Effector memory CD4-positive, alpha-beta T cell (primary cell): ENCODE measurements at regions not wholly inside any gene's neighbourhood (a gene's known extent, or its start where the extent isn't known, plus 50 kb on each side); places are given as distances from the start of the nearest gene placed in this dataset.
"Not testable (repeated sequence)": the region's sequence is repeated elsewhere in the genome, so short reads cannot be mapped to it uniquely, and the experiment has no call there.

Experiments used
- DNase-seq, 3 donors: peaks; one replicate each; pipeline ENCODE4 v3.0.0-alpha.2; 2020
- H3K27ac ChIP-seq: 2 replicates; pipeline ENCODE4 v1.7.0; 2013; ENCODE audit warnings: mild to moderate bottlenecking, low read length, moderate library complexity; ENCODE audit not compliant: insufficient read depth, poor library complexity, severe bottlenecking
- H3K27me3 ChIP-seq: replicated peaks from 2 replicates; pipeline ENCODE4 v1.7.0; 2013; ENCODE audit warnings: mild to moderate bottlenecking, low read length; ENCODE audit not compliant: insufficient read depth, control insufficient read depth, poor library complexity, severe bottlenecking
- H3K36me3 ChIP-seq: 2 replicates; pipeline ENCODE4 v1.7.0; 2013; ENCODE audit warnings: mild to moderate bottlenecking, low read length, moderate library complexity; ENCODE audit not compliant: control insufficient read depth, insufficient read depth
- H3K4me1 ChIP-seq: 2 replicates; pipeline ENCODE4 v1.7.0; 2013; ENCODE audit warnings: low read length, mild to moderate bottlenecking; ENCODE audit not compliant: control insufficient read depth, insufficient read depth, poor library complexity, severe bottlenecking
- H3K4me3 ChIP-seq: 2 replicates; pipeline ENCODE4 v1.7.0; 2013; ENCODE audit warnings: low read length, low read depth, mild to moderate bottlenecking; ENCODE audit not compliant: insufficient read depth, poor library complexity, severe bottlenecking
- H3K9me3 ChIP-seq: 2 replicates; pipeline ENCODE4 v1.7.0; 2013; ENCODE audit warnings: mild to moderate bottlenecking, low read length, moderate library complexity; ENCODE audit not compliant: control insufficient read depth

DNA sequence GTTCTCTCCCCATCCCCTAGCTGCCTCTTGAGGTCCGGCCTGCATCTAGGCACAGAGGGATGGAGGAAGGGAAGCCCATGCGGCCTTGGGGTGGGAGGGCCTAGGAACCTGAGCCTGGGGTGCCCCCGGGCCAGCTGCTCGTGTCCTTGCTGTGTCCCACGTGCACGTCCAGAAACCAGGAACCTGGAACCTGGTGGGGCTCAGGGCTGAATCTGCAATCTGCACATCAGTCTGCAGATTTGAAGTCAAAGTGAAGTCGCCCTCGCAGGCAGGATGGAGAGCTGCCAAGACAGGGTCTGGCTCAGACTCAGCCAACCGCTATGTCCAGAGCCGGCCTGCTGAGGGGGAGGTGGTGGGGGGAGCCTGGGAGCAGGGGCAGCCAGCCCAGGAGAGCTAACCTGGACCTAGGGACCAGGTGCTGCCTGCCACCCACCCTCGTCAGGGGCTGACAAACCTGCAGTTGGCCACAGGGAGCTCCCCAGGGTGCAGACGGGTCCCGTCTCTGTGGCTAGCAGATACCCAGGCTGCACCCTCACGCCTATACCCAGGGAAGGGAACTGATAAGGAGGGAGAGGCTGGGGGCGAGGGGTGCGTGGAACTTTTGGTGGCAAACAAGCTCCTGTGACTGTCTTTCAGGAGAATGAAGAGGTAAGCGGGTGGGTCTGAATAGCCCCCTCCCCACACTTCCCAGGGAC is 103.5 kb upstream of the SIMC1 start:
- Histone ChIP-seq H3K36me3 (no peaks in the 10 kb centered on the region), H3K4me1 (peaks cover 4% of the 10 kb centered on the region), H3K9me3 (no peaks in the 10 kb centered on the region), H3K27ac (no peak overlapping the region), H3K4me3 (no peak overlapping the region), H3K27me3 (peaks cover 9% of the 10 kb centered on the region)
- no peak for DNase-seq

DNA sequence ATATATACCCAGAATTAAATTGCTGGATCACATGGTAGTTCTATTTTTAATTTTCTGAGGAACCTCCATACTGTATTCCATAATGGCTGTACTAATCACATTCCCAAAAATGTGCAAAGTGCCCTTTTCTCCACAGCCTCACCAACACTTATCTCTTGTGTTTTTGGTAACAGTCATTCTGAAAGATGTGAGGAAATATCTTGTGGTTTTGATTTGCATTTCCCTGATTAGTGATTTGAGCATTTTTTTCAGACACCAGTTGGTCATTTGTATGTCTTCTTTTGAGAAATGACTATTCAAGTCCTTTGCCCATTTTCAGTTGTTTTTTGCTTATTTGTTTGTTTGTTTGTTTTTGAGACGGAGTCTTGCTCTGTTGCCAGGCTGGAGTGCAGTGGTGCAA is 98.1 kb upstream of the SIMC1 start:
- H3K4me3 ChIP-seq, H3K27me3 ChIP-seq, H3K4me1 ChIP-seq, H3K36me3 ChIP-seq, H3K9me3 ChIP-seq, DNase-seq, H3K27ac ChIP-seq: not testable (repeated sequence)

DNA sequence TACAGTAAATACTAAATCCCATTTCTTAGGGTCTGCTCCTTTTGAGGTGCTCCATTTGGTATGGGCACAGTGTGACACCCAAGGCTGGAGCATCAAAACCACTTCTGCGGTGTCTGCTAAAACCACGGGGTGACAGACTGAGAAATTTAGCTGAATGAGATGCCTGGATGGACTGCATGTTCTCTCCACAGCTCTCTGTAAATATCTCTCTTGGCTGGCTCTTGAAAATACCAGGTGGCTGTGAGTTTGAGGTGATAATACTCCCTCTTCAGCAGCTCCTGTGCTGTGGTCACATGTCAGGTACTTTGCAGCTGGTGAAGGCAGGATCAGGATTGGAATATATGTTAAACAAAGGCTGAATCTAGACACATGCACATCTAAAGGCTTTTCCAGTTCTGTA is 93.7 kb upstream of the SIMC1 start:
- no peaks in the 10 kb centered on the region for H3K9me3 ChIP-seq
- no peaks in the 10 kb centered on the region for H3K27me3 ChIP-seq
- no peak overlapping the region for H3K4me3 ChIP-seq
- DNase-seq = no peak
- no peak overlapping the region for H3K27ac ChIP-seq
- no peaks in the 10 kb centered on the region for H3K36me3 ChIP-seq
- no peaks in the 10 kb centered on the region for H3K4me1 ChIP-seq

DNA sequence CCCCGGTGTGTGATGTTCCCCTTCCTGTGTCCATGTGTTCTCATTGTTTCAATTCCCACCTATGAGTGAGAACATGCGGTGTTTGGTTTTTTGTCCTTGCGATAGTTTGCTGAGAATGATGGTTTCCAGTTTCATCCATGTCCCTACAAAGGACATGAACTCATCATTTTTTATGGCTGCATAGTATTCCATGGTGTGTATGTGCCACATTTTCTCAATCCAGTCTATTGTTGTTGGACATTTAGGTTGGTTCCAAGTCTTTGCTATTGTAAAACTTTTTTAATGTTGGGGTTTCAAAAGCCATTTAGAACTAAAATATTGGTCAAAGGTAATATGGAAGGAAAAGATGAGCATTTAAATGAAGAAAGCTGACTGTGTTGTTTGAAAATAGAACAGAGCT is 88.3 kb upstream of the SIMC1 start:
- not testable (repeated sequence) for H3K27me3 ChIP-seq, H3K36me3 ChIP-seq, H3K27ac ChIP-seq, DNase-seq, H3K4me1 ChIP-seq, H3K4me3 ChIP-seq, H3K9me3 ChIP-seq

DNA sequence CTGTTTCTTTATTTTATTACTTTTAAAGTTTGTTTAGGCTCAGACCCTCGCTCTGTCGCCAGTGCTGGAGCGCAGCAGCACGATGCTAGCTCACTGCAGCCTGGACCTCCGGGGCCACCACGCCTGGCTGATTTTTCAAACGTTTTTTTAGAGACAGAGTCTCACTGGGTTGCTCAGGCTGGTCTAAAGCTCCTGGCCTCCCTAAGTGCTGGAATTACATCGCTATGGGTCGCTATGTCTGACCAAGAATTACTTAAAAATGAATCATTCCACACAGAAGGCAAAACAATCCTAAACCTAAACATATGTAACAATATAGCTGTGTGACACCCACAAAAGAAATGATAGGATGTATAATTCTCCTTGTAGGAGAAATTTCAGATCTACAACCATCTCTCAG is 86.9 kb upstream of the SIMC1 start:
- Histone ChIP-seq H3K36me3 (no peaks in the 10 kb centered on the region), H3K4me1 (no peaks in the 10 kb centered on the region), H3K27ac (no peak overlapping the region), H3K9me3 (no peaks in the 10 kb centered on the region), H3K27me3 (no peaks in the 10 kb centered on the region), H3K4me3 (no peak overlapping the region)
- DNase-seq = no peak

DNA sequence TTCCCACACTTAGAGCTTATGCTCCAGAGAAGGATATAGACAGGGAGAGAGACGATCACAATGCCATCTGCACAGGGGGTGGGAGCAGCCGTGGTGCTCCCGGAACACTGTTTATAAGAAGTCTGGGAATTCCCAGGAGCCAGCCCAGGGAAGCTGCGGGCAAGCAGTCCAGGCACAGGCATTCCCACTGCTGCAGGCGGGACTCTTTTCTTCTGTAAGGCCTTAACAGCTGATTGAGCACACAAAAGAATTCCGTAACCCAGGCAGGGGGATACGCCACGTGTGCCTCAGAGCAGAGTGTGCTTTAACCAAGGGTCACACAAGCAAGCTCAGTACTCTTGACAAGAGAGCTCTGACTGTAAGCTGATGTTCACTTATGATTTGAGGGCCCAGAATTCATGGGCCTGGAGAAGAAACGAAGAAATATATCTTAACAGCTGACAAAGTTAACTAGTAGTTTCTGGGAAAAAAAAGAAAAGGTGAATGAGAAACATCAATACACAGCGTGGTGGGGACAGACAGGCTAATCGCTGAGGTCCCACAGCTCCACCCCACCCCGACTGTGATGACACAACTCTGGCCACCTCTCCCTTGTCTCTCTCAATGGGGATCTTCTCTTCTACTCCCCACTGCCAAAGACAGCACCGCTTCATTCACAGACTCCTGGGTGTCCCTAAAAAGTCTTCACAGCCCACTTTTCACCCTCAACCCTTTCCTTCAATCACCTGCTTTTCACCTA is 85.9 kb upstream of the SIMC1 start:
- no peaks in the 10 kb centered on the region for H3K4me1 ChIP-seq
- H3K36me3 ChIP-seq = no peaks in the 10 kb centered on the region
- H3K27ac ChIP-seq = no peak overlapping the region
- no peak for DNase-seq
- no peak overlapping the region for H3K4me3 ChIP-seq
- H3K9me3 ChIP-seq = no peaks in the 10 kb centered on the region
- H3K27me3 ChIP-seq = no peaks in the 10 kb centered on the region

DNA sequence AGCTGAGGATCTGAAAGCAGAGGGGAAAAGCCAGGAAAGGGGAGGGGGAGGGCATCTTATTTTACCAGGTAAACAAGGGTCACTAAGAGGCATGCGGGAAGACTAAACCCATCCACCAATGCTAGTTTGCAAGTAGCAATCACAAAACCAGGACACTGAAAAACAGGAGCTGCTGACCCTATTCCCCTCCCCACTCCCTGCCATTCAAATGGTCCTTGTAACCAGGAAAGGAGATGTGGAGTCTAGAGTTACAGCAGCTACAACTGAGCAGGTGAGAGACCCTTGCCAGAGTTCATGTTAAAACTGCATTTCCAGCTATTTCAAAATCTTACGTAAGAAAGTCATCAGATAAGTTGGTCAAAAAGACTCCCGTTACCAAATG is 85.3 kb upstream of the SIMC1 start:
- no peak for DNase-seq
- Histone ChIP-seq H3K27me3 (no peaks in the 10 kb centered on the region), H3K9me3 (no peaks in the 10 kb centered on the region), H3K27ac (no peak overlapping the region), H3K4me3 (no peak overlapping the region), H3K36me3 (no peaks in the 10 kb centered on the region), H3K4me1 (no peaks in the 10 kb centered on the region)

DNA sequence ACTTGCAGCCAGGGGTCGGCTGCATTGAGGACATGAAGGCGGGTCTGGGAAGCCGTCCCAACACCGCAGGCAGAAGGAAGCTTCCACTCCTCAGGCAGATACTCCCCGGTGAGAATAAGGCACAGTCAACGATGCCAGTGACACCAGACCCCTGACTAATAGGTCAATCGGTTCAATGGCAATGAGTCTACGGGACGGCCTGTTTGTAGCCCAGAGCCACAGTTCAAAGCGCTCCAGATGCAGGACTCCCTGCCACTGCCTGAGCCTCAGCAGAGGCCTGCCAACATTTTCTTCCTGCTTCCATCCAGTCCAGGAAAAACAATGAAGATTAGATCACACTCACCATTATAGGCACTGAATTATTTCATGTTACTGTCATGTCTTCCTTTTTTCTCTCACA is 84.5 kb upstream of the SIMC1 start:
- Histone ChIP-seq H3K27ac (no peak overlapping the region), H3K36me3 (no peaks in the 10 kb centered on the region), H3K27me3 (no peaks in the 10 kb centered on the region), H3K4me1 (no peaks in the 10 kb centered on the region), H3K4me3 (no peak overlapping the region), H3K9me3 (no peaks in the 10 kb centered on the region)
- DNase-seq = no peak

DNA sequence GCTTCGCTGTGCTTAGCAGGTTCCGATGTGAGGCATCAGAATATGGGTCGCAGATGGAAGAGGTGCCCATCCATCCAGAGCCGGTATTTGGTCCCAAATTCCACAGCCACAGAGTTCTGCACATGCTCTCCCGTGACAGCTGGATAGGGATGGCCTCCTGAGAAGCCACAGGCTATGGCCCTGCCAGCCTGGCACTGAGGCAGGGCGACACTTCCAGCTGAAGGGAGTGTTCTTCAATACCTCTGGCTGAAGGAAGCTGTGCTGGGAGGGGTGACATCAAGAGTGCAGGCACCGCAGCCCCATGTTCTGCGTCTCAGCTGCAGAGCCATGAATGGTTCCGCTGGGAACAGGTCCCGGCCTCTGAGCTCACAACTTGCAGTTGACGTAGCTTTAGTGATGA is 83.4 kb upstream of the SIMC1 start:
- no peaks in the 10 kb centered on the region for H3K9me3 ChIP-seq
- no peak for DNase-seq
- no peaks in the 10 kb centered on the region for H3K4me1 ChIP-seq
- H3K27ac ChIP-seq = no peak overlapping the region
- no peaks in the 10 kb centered on the region for H3K27me3 ChIP-seq
- H3K4me3 ChIP-seq = no peak overlapping the region
- H3K36me3 ChIP-seq = no peaks in the 10 kb centered on the region

DNA sequence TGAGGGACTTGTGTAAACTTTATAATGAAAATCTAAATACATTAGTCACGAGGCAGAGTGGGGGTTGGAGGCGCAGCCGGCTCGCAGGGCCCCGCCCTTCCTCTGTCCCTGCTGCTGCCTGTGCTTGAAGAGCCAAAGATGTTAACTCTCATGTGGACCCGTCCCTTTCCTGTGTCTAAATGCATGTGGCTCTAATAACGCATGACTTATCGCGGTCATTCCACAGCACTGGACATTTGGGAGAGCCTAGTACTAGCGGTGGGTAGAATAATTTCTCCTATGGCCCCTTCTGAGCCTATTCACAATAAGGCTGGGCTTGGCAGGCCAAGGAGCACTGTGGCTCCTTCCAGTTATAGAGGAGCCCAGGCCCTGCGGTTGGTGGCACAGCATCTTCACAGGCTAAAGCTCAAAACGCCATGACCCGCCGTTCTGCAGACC is 82.3 kb upstream of the SIMC1 start:
- H3K4me3 ChIP-seq = no peak overlapping the region
- H3K9me3 ChIP-seq = no peaks in the 10 kb centered on the region
- no peaks in the 10 kb centered on the region for H3K4me1 ChIP-seq
- DNase-seq = no peak
- H3K36me3 ChIP-seq = no peaks in the 10 kb centered on the region
- no peak overlapping the region for H3K27ac ChIP-seq
- H3K27me3 ChIP-seq = no peaks in the 10 kb centered on the region
